H1 (cell line): ENCODE measurements at regions not wholly inside any gene's neighbourhood (a gene's known extent, or its start where the extent isn't known, plus 50 kb on each side); places are given as distances from the start of the nearest gene placed in this dataset.

ENCODE experiments used
- CTCF ChIA-PET: fragments of 300-600 bp; sonication (Branson Sonifier 250); formaldehyde crosslinking; loops from one replicate; lab custom pipeline; 2021; ENCODE audit not compliant: partially characterized antibody; lab: Charles Lee
- POLR2A ChIA-PET: fragments of 300-600 bp; sonication (Branson Sonifier 250); formaldehyde crosslinking; loops from one replicate; lab custom pipeline; 2021; ENCODE audit warnings: inconsistent platforms; ENCODE audit not compliant: partially characterized antibody; lab: Charles Lee
- DNase-seq, 2 experiments: peaks; one replicate each; pipeline versions ENCODE4 v3.0.0 to v3.0.0-alpha.2; 2010 to 2022; ENCODE audit warnings: low spot score in 2 of 2, low read depth in 1 of 2, mixed read lengths in 1 of 2
- FAIRE-seq: peaks from 2 replicates; lab custom pipeline; 2011; peaks lifted over from hg19 to GRCh38; lab: Jason Lieb, UNC
- H2AFZ ChIP-seq: 2 replicates; pipeline ENCODE4 v1.8.1; 2012; ENCODE audit warnings: low read length, inconsistent platforms
- H2AK5ac ChIP-seq: 2 replicates; pipeline ENCODE4 v1.6.1; 2013; ENCODE audit warnings: low read depth, low read length
- H2BK120ac ChIP-seq: replicated peaks from 2 replicates; pipeline ENCODE3; 2013; ENCODE audit warnings: low read depth, low read length, inconsistent platforms
- H2BK12ac ChIP-seq: 2 replicates; pipeline ENCODE4 v1.6.1; 2013; ENCODE audit warnings: low read depth, low read length
- H2BK15ac ChIP-seq: 2 replicates; pipeline ENCODE4 v1.6.1; 2013; ENCODE audit warnings: low read length
- H2BK20ac ChIP-seq: 2 replicates; pipeline ENCODE4 v1.6.1; 2013; ENCODE audit warnings: low read length
- H2BK5ac ChIP-seq: 2 replicates; pipeline ENCODE4 v1.6.1; 2013; ENCODE audit warnings: low read depth, low read length
- H3K14ac ChIP-seq: 2 replicates; pipeline ENCODE4 v1.6.1; 2013; ENCODE audit warnings: inconsistent platforms; ENCODE audit not compliant: insufficient read length
- H3K18ac ChIP-seq: 2 replicates; pipeline ENCODE4 v1.6.1; 2013; ENCODE audit warnings: low read length; ENCODE audit errors: extremely low read depth
- H3K23ac ChIP-seq: 2 replicates; pipeline ENCODE4 v1.6.1; 2013; ENCODE audit warnings: inconsistent platforms; ENCODE audit not compliant: insufficient read length
- H3K23me2 ChIP-seq: 2 replicates; pipeline ENCODE4 v1.6.1; 2013; ENCODE audit warnings: low read depth, low read length
- H3K27ac ChIP-seq: 2 replicates; pipeline ENCODE4 v1.6.1; 2011; ENCODE audit warnings: low read depth, low read length, inconsistent platforms
- H3K27me3 ChIP-seq, 4 experiments: replicated peaks in 1 of 4; 1 replicate in 1 of 4; 2 replicates in 3 of 4; pipeline versions ENCODE4 v1.6.1 to v1.8.1; 2011 to 2013; ENCODE audit warnings: low read length in 3 of 4, mild to moderate bottlenecking in 3 of 4, inconsistent platforms in 2 of 4, mixed read lengths in 2 of 4, moderate library complexity in 1 of 4; ENCODE audit not compliant: control insufficient read depth in 3 of 4, insufficient read depth in 3 of 4; ENCODE audit errors: extremely low read depth in 1 of 4
- H3K36me3 ChIP-seq, 4 experiments: 2 replicates each; pipeline versions ENCODE4 v1.6.1 to v1.8.1; 2011 to 2013; ENCODE audit warnings: mild to moderate bottlenecking in 4 of 4, low read length in 3 of 4, moderate library complexity in 2 of 4, control low read depth in 1 of 4, inconsistent platforms in 1 of 4; ENCODE audit not compliant: insufficient read depth in 4 of 4, control insufficient read depth in 2 of 4
- H3K4ac ChIP-seq: replicated peaks from 2 replicates; pipeline ENCODE3; 2013; ENCODE audit warnings: low read length, low read depth, mixed read lengths, inconsistent platforms; ENCODE audit not compliant: insufficient read length
- H3K4me1 ChIP-seq, 4 experiments: replicated peaks in 1 of 4; 1 replicate in 1 of 4; 2 replicates in 3 of 4; pipeline versions ENCODE4 v1.6.1 to v1.8.1; 2011 to 2013; ENCODE audit warnings: low read length in 3 of 4, inconsistent platforms in 2 of 4, mixed read lengths in 1 of 4; ENCODE audit not compliant: insufficient read depth in 4 of 4, control insufficient read depth in 3 of 4
- H3K4me2 ChIP-seq, 2 experiments: 2 replicates each; pipeline versions ENCODE4 v1.6.1 to v1.8.1; 2011 to 2013; ENCODE audit warnings: low read depth in 2 of 2, low read length in 2 of 2, control low read depth in 1 of 2, inconsistent platforms in 1 of 2, mild to moderate bottlenecking in 1 of 2; ENCODE audit not compliant: insufficient read depth in 1 of 2
- H3K4me3 ChIP-seq, 4 experiments: fragments of 200-600, 300-600 bp in 1 of 4; sonication (generic), shearing (Covaris generic), sonication (Bioruptor Twin) in 1 of 4; 2 replicates each; pipeline versions ENCODE4 v1.5.1 to v1.8.1; 2011 to 2016; ENCODE audit warnings: low read length in 4 of 4, low read depth in 3 of 4, control low read depth in 2 of 4, inconsistent platforms in 2 of 4, mild to moderate bottlenecking in 2 of 4, mixed read lengths in 1 of 4, moderate library complexity in 1 of 4; ENCODE audit not compliant: insufficient read depth in 2 of 4; ENCODE audit errors: extremely low read depth in 1 of 4
- H3K56ac ChIP-seq: replicated peaks from 2 replicates; pipeline ENCODE3; 2013; ENCODE audit warnings: low read depth, mild to moderate bottlenecking, mixed read lengths, low read length, inconsistent platforms; ENCODE audit not compliant: insufficient read length
- H3K79me1 ChIP-seq: 2 replicates; pipeline ENCODE4 v1.6.1; 2013; ENCODE audit warnings: low read depth, low read length, control low read depth
- H3K79me2 ChIP-seq, 2 experiments: 2 replicates each; pipeline versions ENCODE4 v1.6.1 to v1.8.1; 2012 to 2013; ENCODE audit warnings: low read length in 2 of 2, mild to moderate bottlenecking in 2 of 2, inconsistent platforms in 1 of 2; ENCODE audit not compliant: insufficient read depth in 2 of 2, control insufficient read depth in 1 of 2
- H3K9ac ChIP-seq, 4 experiments: replicated peaks in 1 of 4; 1 replicate in 1 of 4; 2 replicates in 3 of 4; pipeline versions ENCODE4 v1.6.1 to v1.8.1; 2011 to 2013; ENCODE audit warnings: low read depth in 3 of 4, low read length in 3 of 4, control low read depth in 2 of 4, mild to moderate bottlenecking in 2 of 4, moderate library complexity in 2 of 4, inconsistent platforms in 1 of 4; ENCODE audit errors: extremely low read depth in 1 of 4
- H3K9me3 ChIP-seq, 2 experiments: 2 replicates each; pipeline versions ENCODE4 v1.6.1 to v1.8.1; 2012 to 2013; ENCODE audit warnings: mild to moderate bottlenecking in 2 of 2, moderate library complexity in 2 of 2, control low read depth in 1 of 2, inconsistent platforms in 1 of 2, low read depth in 1 of 2, low read length in 1 of 2, mixed read lengths in 1 of 2; ENCODE audit not compliant: insufficient read depth in 2 of 2
- H4K20me1 ChIP-seq, 2 experiments: replicated peaks in 1 of 2; 2 replicates each; pipeline versions ENCODE3 to v1.8.1; 2011 to 2013; ENCODE audit warnings: inconsistent platforms in 2 of 2, low read length in 2 of 2, mild to moderate bottlenecking in 1 of 2; ENCODE audit not compliant: insufficient read depth in 2 of 2, control insufficient read depth in 1 of 2
- H4K5ac ChIP-seq: 2 replicates; pipeline ENCODE4 v1.6.1; 2013; ENCODE audit warnings: low read length, low read depth, mixed read lengths, inconsistent platforms; ENCODE audit not compliant: insufficient read length
- H4K8ac ChIP-seq: 2 replicates; pipeline ENCODE4 v1.8.0; 2013; ENCODE audit warnings: mild to moderate bottlenecking, moderate library complexity, low read length, inconsistent platforms; ENCODE audit not compliant: insufficient read depth; ENCODE audit errors: extremely low read depth
- H4K91ac ChIP-seq: replicated peaks from 2 replicates; pipeline ENCODE3; 2013; ENCODE audit warnings: low read length, mixed read lengths, inconsistent platforms; ENCODE audit not compliant: insufficient read length
- CHD1 ChIP-seq: IDR thresholded peaks from 2 replicates; pipeline ENCODE4 v1.6.1; 2012; ENCODE audit warnings: low read depth, low read length, improper control_type of control experiment
- GTF2F1 ChIP-seq: IDR thresholded peaks from 2 replicates; pipeline ENCODE4 v1.6.1; 2012; ENCODE audit warnings: low read depth, low read length, improper control_type of control experiment, borderline replicate concordance
- HDAC6 ChIP-seq: IDR thresholded peaks from one replicate; pipeline ENCODE4 v1.7.1; 2012; ENCODE audit warnings: low read depth, mild to moderate bottlenecking, inconsistent platforms, low read length, moderate library complexity
- KDM1A ChIP-seq: fragments of 200-600, 300-600 bp; sonication (generic); IDR thresholded peaks from 2 replicates; pipeline ENCODE4 v1.7.1; 2016; ENCODE audit warnings: mild to moderate bottlenecking, low read length, borderline replicate concordance
- WGBS, 2 experiments: shearing (Covaris generic) in 1 of 2; methylation state at CpG; one replicate each; pipeline versions ENCODE4 v1.1.6 to v1.1.7; 2013 to 2015; ENCODE audit warnings: low lambda C conversion rate in 2 of 2, mixed read lengths in 2 of 2, inconsistent platforms in 1 of 2, low coverage in 1 of 2, missing lambda C conversion rate in 1 of 2; ENCODE audit not compliant: insufficient replicate concordance in 2 of 2, insufficient coverage in 1 of 2, insufficient read length in 1 of 2; ENCODE audit errors: extremely low coverage in 1 of 2, missing lambda C conversion rate in 1 of 2; 5-methylcytosine and 5-hydroxymethylcytosine counted together

DNA sequence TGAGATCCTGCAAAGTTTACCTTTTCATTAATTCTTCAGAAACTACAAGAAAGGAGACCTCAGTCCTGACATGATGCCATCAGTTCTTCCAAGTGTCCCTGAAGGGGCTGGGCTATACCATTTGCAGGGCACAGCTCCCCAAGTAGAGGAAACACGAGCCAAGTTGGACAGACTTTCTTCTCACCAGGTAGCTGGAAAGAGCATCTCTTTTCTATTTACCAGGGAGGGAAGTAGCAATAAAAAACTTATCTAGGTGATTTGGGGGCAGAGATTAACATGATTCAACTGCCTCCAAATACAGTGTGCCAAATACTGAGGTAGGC is 103.9 kb upstream of the KCND3 start:
- peak overlapping the region; percentile 1; the same call in 1 of the 2 replicates for H2AFZ ChIP-seq
- no peak overlapping the region for H3K9ac ChIP-seq
- no peaks in the 10 kb centered on the region for H3K9me3 ChIP-seq
- no peak overlapping the region for H3K27ac ChIP-seq
- H4K91ac ChIP-seq, result no peak overlapping the region
- H2BK20ac ChIP-seq, result no peak overlapping the region
- 0 out of 2 replicates have a peak overlapping the region, but pooled peaks have one; percentile 1 for H3K18ac ChIP-seq
- H4K5ac ChIP-seq, result no peak overlapping the region
- no peak overlapping the region for H3K56ac ChIP-seq
- no peaks in the 10 kb centered on the region for H3K23me2 ChIP-seq
- FAIRE-seq, result no peak
- H3K4me3 ChIP-seq, result peak overlapping the region in 1 of 4 experiments; percentile 40; a peak in 2 of 8 replicates
- no peak overlapping the region for H2BK12ac ChIP-seq
- H3K4me1 ChIP-seq, result peaks cover 2 to 16% (median 11%) of the 10 kb centered on the region in 4 experiments
- no peak overlapping the region for H2AK5ac ChIP-seq
- H4K8ac ChIP-seq, result no peak overlapping the region
- no peaks in the 10 kb centered on the region for H3K36me3 ChIP-seq
- peak overlapping the region; percentile 37 to 53 for H3K4me2 ChIP-seq
- H2BK120ac ChIP-seq, result no peak overlapping the region
- no peak overlapping the region for H2BK5ac ChIP-seq
- TF ChIP-seq HDAC6 (no peak), CHD1 (no peak), GTF2F1 (no peak), KDM1A (no peak)
- no peak overlapping the region for H3K4ac ChIP-seq
- no peak overlapping the region for H3K14ac ChIP-seq
- H3K23ac ChIP-seq, result no peak overlapping the region
- no peaks in the 10 kb centered on the region for H3K79me1 ChIP-seq
- DNase-seq, result no peak
- ChIA-PET CTCF (interaction anchor here (1.3 kb wide), 2 partner anchors 10 to 24 kb away, joined by 4 read pairs; no protein-coding TSS in a partner anchor), POLR2A (interaction anchor here (0.7 to 0.9 kb wide), 2 partner anchors 23 to 41 kb away, joined by 3 to 4 read pairs; no protein-coding TSS in a partner anchor)
- no peaks in the 10 kb centered on the region for H3K79me2 ChIP-seq
- no peaks in the 10 kb centered on the region for H3K27me3 ChIP-seq
- H2BK15ac ChIP-seq, result no peak overlapping the region
- WGBS, 2 experiments, result 35% methylated on average over 1 of the region's 1 CpG; no CpG with 5 or more reads in 1 of the 2 experiments
- no peaks in the 10 kb centered on the region for H4K20me1 ChIP-seq
